Neuronal stem cell (in vitro differentiated cells): ENCODE measurements at regions not wholly inside any gene's neighbourhood (a gene's known extent, or its start where the extent isn't known, plus 50 kb on each side); places are given as distances from the start of the nearest gene placed in this dataset.

ENCODE experiments used
- DNase-seq: peaks from one replicate; pipeline ENCODE4 v3.0.0-alpha.2; 2013; ENCODE audit warnings: low spot score
- H2AFZ ChIP-seq: one replicate; pipeline ENCODE4 v1.6.1; 2013; ENCODE audit warnings: mild to moderate bottlenecking, low read length, inconsistent platforms
- H2AK5ac ChIP-seq: 2 replicates; pipeline ENCODE4 v1.6.1; 2013; ENCODE audit warnings: low read depth, mild to moderate bottlenecking, inconsistent platforms, low read length, moderate library complexity, mixed read lengths
- H2BK120ac ChIP-seq: 2 replicates; pipeline ENCODE4 v1.6.1; 2013; ENCODE audit warnings: low read depth, mild to moderate bottlenecking, inconsistent platforms, low read length, moderate library complexity, mixed read lengths
- H2BK12ac ChIP-seq: one replicate; pipeline ENCODE4 v1.6.1; 2013; ENCODE audit warnings: low read length, inconsistent platforms
- H2BK15ac ChIP-seq: 2 replicates; pipeline ENCODE4 v1.6.1; 2013; ENCODE audit warnings: mild to moderate bottlenecking, low read length, inconsistent platforms, mixed read lengths
- H2BK5ac ChIP-seq: one replicate; pipeline ENCODE4 v1.6.1; 2013; ENCODE audit warnings: inconsistent platforms, mild to moderate bottlenecking, low read length, moderate library complexity
- H3K14ac ChIP-seq: one replicate; pipeline ENCODE4 v1.6.1; 2013; ENCODE audit warnings: low read length, inconsistent platforms
- H3K18ac ChIP-seq: 2 replicates; pipeline ENCODE4 v1.6.1; 2013; ENCODE audit warnings: low read length, inconsistent platforms
- H3K23ac ChIP-seq: 2 replicates; pipeline ENCODE4 v1.6.1; 2013; ENCODE audit warnings: low read depth, mild to moderate bottlenecking, mixed read lengths, low read length, inconsistent platforms; ENCODE audit not compliant: poor library complexity
- H3K27ac ChIP-seq: replicated peaks from 3 replicates; pipeline ENCODE4 v1.5.1; 2013; ENCODE audit warnings: low read length, inconsistent platforms
- H3K27me3 ChIP-seq, 3 experiments: 2 replicates each; pipeline ENCODE4 v1.6.1; 2013; ENCODE audit warnings: low read length in 3 of 3, mild to moderate bottlenecking in 2 of 3, inconsistent platforms in 1 of 3, low read depth in 1 of 3, mixed read lengths in 1 of 3, moderate library complexity in 1 of 3; ENCODE audit not compliant: control insufficient read depth in 3 of 3, insufficient read depth in 3 of 3
- H3K36me3 ChIP-seq, 2 donors: replicated peaks in 1 of 2; 2 replicates each; pipeline ENCODE4 v1.6.1; 2013; ENCODE audit warnings: low read length in 2 of 2; ENCODE audit not compliant: control insufficient read depth in 2 of 2, insufficient read depth in 2 of 2
- H3K4ac ChIP-seq: 2 replicates; pipeline ENCODE4 v1.6.1; 2013; ENCODE audit warnings: inconsistent platforms, mild to moderate bottlenecking, low read length, moderate library complexity
- H3K4me1 ChIP-seq, 2 donors: 1 replicate in 1 of 2; 2 replicates in 1 of 2; pipeline ENCODE4 v1.6.1; 2013; ENCODE audit warnings: low read length in 2 of 2, low read depth in 1 of 2; ENCODE audit not compliant: control insufficient read depth in 2 of 2, insufficient read depth in 1 of 2
- H3K4me2 ChIP-seq: one replicate; pipeline ENCODE4 v1.6.1; 2013; ENCODE audit warnings: mild to moderate bottlenecking, low read length, inconsistent platforms; ENCODE audit not compliant: insufficient read depth, poor library complexity, severe bottlenecking
- H3K4me3 ChIP-seq, 2 donors: 2 replicates each; pipeline ENCODE4 v1.5.1; 2013; ENCODE audit warnings: low read length in 2 of 2, mild to moderate bottlenecking in 2 of 2, inconsistent platforms in 1 of 2, moderate library complexity in 1 of 2
- H3K79me1 ChIP-seq: one replicate; pipeline ENCODE4 v1.6.1; 2013; ENCODE audit warnings: low read depth, mild to moderate bottlenecking, inconsistent platforms, low read length, moderate library complexity
- H3K9ac ChIP-seq: one replicate; pipeline ENCODE4 v1.6.1; 2013; ENCODE audit warnings: mild to moderate bottlenecking, low read depth, low read length, inconsistent platforms; ENCODE audit not compliant: poor library complexity
- H3K9me3 ChIP-seq, 2 donors: replicated peaks in 1 of 2; 2 replicates each; pipeline versions ENCODE3 to v1.6.1; 2013; ENCODE audit warnings: low read length in 2 of 2, mild to moderate bottlenecking in 2 of 2, inconsistent platforms in 1 of 2, low read depth in 1 of 2, mixed read lengths in 1 of 2, moderate library complexity in 1 of 2; ENCODE audit not compliant: control insufficient read depth in 2 of 2, insufficient read depth in 1 of 2
- H4K8ac ChIP-seq: one replicate; pipeline ENCODE4 v1.6.1; 2013; ENCODE audit warnings: low read depth, mild to moderate bottlenecking, inconsistent platforms, low read length, moderate library complexity
- H4K91ac ChIP-seq: one replicate; pipeline ENCODE4 v1.6.1; 2013; ENCODE audit warnings: low read length, low read depth, mild to moderate bottlenecking, inconsistent platforms; ENCODE audit not compliant: poor library complexity
- WGBS, 2 donors: extraction: QIAGEN DNeasy Blood & Tissue Kit; methylation state at CpG; one replicate each; pipeline ENCODE4 v1.1.7; 2013; ENCODE audit warnings: missing lambda C conversion rate in 2 of 2, mixed read lengths in 1 of 2; ENCODE audit not compliant: insufficient read length in 2 of 2, insufficient replicate concordance in 1 of 2; ENCODE audit errors: extremely low coverage in 2 of 2; 5-methylcytosine and 5-hydroxymethylcytosine counted together

DNA sequence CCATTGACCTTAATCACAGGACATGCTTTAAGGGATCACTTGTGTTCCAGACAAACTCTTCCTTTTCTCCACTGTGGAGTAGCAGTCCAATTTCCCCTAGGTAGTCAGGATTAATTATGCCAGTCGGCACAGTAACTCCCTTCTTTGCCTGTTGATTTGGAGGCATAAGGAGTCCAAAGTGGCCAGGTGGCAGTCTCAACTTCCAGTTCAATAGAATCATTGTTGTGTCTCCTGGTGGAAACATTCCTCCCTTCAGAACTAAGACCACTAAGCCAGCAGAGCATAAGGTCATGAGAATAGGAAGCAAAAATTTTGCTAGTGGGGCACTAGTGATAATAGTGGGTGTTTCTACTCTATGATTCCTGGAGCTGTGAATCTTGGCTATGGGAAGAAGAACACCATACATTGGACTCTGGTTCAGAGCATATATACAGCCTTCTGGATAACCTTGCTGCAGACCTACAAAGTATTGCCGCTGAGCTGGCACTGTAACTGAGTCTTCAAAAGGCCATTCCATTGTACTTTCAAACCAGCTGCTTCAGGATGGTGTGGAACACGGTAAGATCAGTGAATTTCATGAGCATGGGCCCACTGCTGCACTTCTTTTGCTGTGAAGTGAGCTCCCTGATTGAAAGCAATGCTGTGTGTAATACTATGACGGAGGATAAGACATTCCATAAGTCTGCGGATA lies 147.3 kb upstream of the MAX start:
- H3K18ac ChIP-seq, result no peak overlapping the region
- no peak overlapping the region for H4K91ac ChIP-seq
- H2BK5ac ChIP-seq, result no peak overlapping the region
- H2BK12ac ChIP-seq, result no peak overlapping the region
- H3K23ac ChIP-seq, result no peak overlapping the region
- H3K4me1 ChIP-seq, result peaks cover 0 to 9% of the 10 kb centered on the region in 2 donors
- no peak overlapping the region for H3K14ac ChIP-seq
- no peak overlapping the region for H4K8ac ChIP-seq
- peak overlapping the region; percentile 19 for H2AK5ac ChIP-seq
- no peak for DNase-seq
- no peak overlapping the region for H3K9ac ChIP-seq
- WGBS, 2 donors, result no CpG with 5 or more reads among the region's 5 CpGs
- H3K4me3 ChIP-seq, result no peak overlapping the region
- H2AFZ ChIP-seq, result no peak overlapping the region
- no peaks in the 10 kb centered on the region for H3K79me1 ChIP-seq
- H3K4me2 ChIP-seq, result no peak overlapping the region
- H3K27ac ChIP-seq, result no peak overlapping the region
- no peaks in the 10 kb centered on the region for H3K27me3 ChIP-seq
- no peak overlapping the region for H2BK120ac ChIP-seq
- H3K4ac ChIP-seq, result no peak overlapping the region
- peak overlapping the region; percentile 1 for H2BK15ac ChIP-seq
- no peaks in the 10 kb centered on the region for H3K9me3 ChIP-seq
- H3K36me3 ChIP-seq, result no peaks in the 10 kb centered on the region

DNA sequence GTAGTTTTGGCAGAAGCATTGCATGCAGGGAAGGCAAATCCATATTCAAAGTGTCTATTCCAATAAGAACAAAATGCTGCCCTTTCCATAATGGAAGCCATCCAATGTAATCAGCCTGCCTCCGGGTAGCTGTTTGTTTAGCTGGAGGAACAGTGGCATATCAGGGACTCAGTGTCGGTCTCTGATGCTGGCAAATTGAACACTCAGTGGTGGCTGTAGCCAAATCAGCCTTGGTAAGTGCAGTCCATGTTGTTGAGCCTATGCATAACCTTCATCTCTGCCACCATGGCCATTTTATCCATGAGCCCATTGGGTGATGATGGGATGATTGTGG lies 147.8 kb upstream of the MAX start:
- Histone ChIP-seq H3K14ac (no peak overlapping the region), H2AK5ac (peak overlapping the region; percentile 19), H4K8ac (no peak overlapping the region), H3K27ac (no peak overlapping the region), H3K4me1 (peaks cover 0 to 9% of the 10 kb centered on the region in 2 donors), H3K4ac (no peak overlapping the region), H2BK120ac (no peak overlapping the region), H3K23ac (no peak overlapping the region), H3K9me3 (no peaks in the 10 kb centered on the region), H2AFZ (no peak overlapping the region), H3K4me2 (no peak overlapping the region), H3K9ac (no peak overlapping the region), H4K91ac (no peak overlapping the region), H3K4me3 (no peak overlapping the region), H2BK12ac (no peak overlapping the region), H3K18ac (no peak overlapping the region), H3K27me3 (no peaks in the 10 kb centered on the region), H3K36me3 (no peaks in the 10 kb centered on the region), H2BK15ac (peak overlapping the region; percentile 1), H2BK5ac (no peak overlapping the region), H3K79me1 (no peaks in the 10 kb centered on the region)
- no peak for DNase-seq
- no CpG with 5 or more reads among the region's 2 CpGs for WGBS, 2 donors

DNA sequence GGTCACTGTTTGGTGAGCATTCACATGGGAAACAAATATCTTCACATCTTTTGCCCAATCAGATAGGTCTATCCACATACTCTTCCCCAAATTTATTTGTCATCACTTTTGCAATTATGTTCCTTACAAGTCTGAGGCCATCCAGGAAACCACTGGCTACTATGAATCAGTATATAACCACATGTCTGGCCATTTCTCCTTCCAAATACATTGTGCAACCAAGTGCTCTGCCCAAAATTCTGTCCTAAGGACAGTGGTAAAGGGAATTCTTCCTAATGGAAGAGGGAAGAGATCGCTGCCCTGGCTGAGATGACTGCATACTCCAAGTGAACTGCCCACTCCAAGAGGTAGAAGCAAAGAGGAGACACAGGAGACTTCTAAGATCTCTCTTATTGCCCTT lies 148.9 kb upstream of the MAX start:
- Histone ChIP-seq H3K4ac (no peak overlapping the region), H2AK5ac (no peak overlapping the region), H2BK12ac (no peak overlapping the region), H3K9me3 (no peaks in the 10 kb centered on the region), H3K27me3 (no peaks in the 10 kb centered on the region), H3K4me1 (peaks cover 0 to 16% of the 10 kb centered on the region in 2 donors), H2BK15ac (no peak overlapping the region), H3K18ac (no peak overlapping the region), H3K9ac (no peak overlapping the region), H4K91ac (no peak overlapping the region), H3K79me1 (no peaks in the 10 kb centered on the region), H3K27ac (no peak overlapping the region), H3K36me3 (no peaks in the 10 kb centered on the region), H3K23ac (no peak overlapping the region), H3K4me3 (no peak overlapping the region), H3K4me2 (no peak overlapping the region), H4K8ac (no peak overlapping the region), H3K14ac (no peak overlapping the region), H2BK5ac (no peak overlapping the region), H2AFZ (no peak overlapping the region), H2BK120ac (no peak overlapping the region)
- no peak for DNase-seq
- WGBS, 2 donors, result no CpG with 5 or more reads among the region's 1 CpG

DNA sequence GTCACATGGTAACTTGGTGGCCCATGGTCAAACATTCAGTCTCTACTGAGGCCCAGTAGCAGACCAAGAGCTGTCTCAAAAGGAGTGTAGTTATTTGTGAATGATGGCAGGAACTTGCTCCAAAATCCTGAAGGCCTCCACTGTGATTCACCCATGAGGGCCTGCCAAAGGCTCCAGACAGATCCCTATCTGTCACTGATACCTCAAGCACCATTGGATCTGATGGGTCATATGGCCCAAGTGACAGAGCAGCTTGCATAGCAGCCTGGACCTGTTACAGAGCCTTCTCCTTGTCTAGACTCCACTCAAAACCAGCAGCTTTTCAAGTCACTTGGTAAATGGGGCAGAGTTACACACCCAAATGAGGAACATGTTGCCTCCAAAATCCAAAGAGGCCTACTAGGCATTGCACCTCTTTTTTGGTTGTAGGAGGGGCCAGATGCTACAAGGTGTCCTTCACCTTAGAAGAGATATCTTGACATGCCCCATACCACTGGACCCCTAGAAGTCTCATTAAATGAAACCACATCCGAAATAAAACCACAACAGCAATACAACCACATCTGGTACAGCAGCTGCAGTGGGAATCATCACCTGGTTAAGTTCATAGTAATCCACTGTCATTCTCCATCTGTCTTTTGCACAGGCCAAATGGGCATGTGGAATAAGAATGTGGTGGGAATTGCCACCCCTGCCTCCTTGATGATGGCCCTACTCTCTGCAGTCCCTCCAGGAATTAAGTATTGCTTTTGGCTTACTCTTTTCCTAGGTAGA lies 150.4 kb upstream of the MAX start:
- Histone ChIP-seq H3K4me1 (peaks cover 0 to 17% of the 10 kb centered on the region in 2 donors), H3K27me3 (no peaks in the 10 kb centered on the region), H3K4me3 (no peak overlapping the region), H3K4ac (no peak overlapping the region), H2BK12ac (no peak overlapping the region), H3K27ac (no peak overlapping the region), H4K8ac (no peak overlapping the region), H3K4me2 (no peak overlapping the region), H3K9me3 (no peaks in the 10 kb centered on the region), H2BK120ac (no peak overlapping the region), H3K14ac (no peak overlapping the region), H3K79me1 (no peaks in the 10 kb centered on the region), H2BK15ac (no peak overlapping the region), H2AFZ (no peak overlapping the region), H3K9ac (no peak overlapping the region), H4K91ac (no peak overlapping the region), H2AK5ac (no peak overlapping the region), H3K23ac (no peak overlapping the region), H2BK5ac (no peak overlapping the region), H3K36me3 (no peaks in the 10 kb centered on the region), H3K18ac (no peak overlapping the region)
- no peak for DNase-seq
- WGBS, 2 donors, result no CpG with 5 or more reads among the region's 1 CpG
